ENCODE measurements at regions not wholly inside any gene's neighbourhood (a gene's known extent, or its start where the extent isn't known, plus 50 kb on each side); places are given as distances from the start of the nearest gene placed in this dataset.

DNA sequence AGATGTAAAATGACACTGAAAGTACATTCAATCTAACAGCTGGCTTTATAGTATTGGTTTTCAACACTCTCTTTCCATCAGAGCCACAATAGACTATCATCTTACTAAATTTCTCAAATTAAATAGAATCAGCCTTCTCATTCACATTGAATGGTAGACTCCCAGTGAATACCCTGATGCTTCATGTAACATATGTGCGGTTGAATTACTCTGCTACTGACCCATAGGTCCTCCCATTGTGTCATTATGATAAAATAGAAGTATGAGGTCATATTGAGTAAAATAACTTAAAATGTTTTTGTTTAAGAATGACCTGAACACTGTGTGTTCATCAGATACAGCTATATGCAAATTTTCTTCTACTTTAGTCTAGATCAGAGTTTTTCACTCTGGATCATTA is 75.9 kb upstream of the ADAMTSL1 start:
- TF ChIP-seq, protein P1, sequence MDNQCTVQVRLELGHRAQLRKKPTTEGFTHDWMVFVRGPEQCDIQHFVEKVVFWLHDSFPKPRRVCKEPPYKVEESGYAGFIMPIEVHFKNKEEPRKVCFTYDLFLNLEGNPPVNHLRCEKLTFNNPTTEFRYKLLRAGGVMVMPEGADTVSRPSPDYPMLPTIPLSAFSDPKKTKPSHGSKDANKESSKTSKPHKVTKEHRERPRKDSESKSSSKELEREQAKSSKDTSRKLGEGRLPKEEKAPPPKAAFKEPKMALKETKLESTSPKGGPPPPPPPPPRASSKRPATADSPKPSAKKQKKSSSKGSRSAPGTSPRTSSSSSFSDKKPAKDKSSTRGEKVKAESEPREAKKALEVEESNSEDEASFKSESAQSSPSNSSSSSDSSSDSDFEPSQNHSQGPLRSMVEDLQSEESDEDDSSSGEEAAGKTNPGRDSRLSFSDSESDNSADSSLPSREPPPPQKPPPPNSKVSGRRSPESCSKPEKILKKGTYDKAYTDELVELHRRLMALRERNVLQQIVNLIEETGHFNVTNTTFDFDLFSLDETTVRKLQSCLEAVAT (IDR thresholded peaks at IDR 0.05), result no peak
- no peak for TF ChIP-seq TCF12 (IDR thresholded peaks at IDR 0.05; ENCODE audit: low read depth, low read length)
- TF ChIP-seq CBX3 (IDR thresholded peaks at IDR 0.05; ENCODE audit: borderline replicate concordance, low read depth), result no peak
- TF ChIP-seq STAT1 (conservative IDR thresholded peaks at IDR 0.05), result no peak
- TF ChIP-seq, protein P2, sequence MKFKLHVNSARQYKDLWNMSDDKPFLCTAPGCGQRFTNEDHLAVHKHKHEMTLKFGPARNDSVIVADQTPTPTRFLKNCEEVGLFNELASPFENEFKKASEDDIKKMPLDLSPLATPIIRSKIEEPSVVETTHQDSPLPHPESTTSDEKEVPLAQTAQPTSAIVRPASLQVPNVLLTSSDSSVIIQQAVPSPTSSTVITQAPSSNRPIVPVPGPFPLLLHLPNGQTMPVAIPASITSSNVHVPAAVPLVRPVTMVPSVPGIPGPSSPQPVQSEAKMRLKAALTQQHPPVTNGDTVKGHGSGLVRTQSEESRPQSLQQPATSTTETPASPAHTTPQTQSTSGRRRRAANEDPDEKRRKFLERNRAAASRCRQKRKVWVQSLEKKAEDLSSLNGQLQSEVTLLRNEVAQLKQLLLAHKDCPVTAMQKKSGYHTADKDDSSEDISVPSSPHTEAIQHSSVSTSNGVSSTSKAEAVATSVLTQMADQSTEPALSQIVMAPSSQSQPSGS (IDR thresholded peaks at IDR 0.05; ENCODE audit: low read length), result no peak
- no peak for TF ChIP-seq ESRRA (IDR thresholded peaks at IDR 0.05; ENCODE audit: low read length)
- TF ChIP-seq CREM (IDR thresholded peaks at IDR 0.05; ENCODE audit: low read depth), result no peak
- no peak for TF ChIP-seq JUNB (IDR thresholded peaks at IDR 0.05)
- no peak for TF ChIP-seq ZSCAN29 (IDR thresholded peaks at IDR 0.05)
- TF ChIP-seq, protein P3, sequence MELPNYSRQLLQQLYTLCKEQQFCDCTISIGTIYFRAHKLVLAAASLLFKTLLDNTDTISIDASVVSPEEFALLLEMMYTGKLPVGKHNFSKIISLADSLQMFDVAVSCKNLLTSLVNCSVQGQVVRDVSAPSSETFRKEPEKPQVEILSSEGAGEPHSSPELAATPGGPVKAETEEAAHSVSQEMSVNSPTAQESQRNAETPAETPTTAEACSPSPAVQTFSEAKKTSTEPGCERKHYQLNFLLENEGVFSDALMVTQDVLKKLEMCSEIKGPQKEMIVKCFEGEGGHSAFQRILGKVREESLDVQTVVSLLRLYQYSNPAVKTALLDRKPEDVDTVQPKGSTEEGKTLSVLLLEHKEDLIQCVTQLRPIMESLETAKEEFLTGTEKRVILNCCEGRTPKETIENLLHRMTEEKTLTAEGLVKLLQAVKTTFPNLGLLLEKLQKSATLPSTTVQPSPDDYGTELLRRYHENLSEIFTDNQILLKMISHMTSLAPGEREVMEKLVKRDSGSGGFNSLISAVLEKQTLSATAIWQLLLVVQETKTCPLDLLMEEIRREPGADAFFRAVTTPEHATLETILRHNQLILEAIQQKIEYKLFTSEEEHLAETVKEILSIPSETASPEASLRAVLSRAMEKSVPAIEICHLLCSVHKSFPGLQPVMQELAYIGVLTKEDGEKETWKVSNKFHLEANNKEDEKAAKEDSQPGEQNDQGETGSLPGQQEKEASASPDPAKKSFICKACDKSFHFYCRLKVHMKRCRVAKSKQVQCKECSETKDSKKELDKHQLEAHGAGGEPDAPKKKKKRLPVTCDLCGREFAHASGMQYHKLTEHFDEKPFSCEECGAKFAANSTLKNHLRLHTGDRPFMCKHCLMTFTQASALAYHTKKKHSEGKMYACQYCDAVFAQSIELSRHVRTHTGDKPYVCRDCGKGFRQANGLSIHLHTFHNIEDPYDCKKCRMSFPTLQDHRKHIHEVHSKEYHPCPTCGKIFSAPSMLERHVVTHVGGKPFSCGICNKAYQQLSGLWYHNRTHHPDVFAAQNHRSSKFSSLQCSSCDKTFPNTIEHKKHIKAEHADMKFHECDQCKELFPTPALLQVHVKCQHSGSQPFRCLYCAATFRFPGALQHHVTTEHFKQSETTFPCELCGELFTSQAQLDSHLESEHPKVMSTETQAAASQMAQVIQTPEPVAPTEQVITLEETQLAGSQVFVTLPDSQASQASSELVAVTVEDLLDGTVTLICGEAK (IDR thresholded peaks at IDR 0.05; ENCODE audit: borderline replicate concordance), result no peak
- intact Hi-C loops (cut with micrococcal nuclease; ENCODE audit: unreplicated experiment), result no loop called here

More for the DNA sequence above, 75.9 kb upstream of the ADAMTSL1 start:
- Histone ChIP-seq H3K9me3 (replicated peaks; ENCODE audit: control insufficient read depth, insufficient read depth, low read length) (no peaks in the 10 kb centered on the region), H3K4me3 (no peak overlapping the region), H3K9ac (ENCODE audit: control insufficient read depth, insufficient read depth, low read length) (no peak overlapping the region), H3K4me1 (ENCODE audit: control insufficient read depth, insufficient read depth, low read length) (no peaks in the 10 kb centered on the region), H3K27me3 (replicated peaks in 1 of 2; ENCODE audit: control insufficient read depth in 2 of 2, insufficient read depth in 2 of 2, low read length in 1 of 2) (no peaks in the 10 kb centered on the region), H4K20me1 (ENCODE audit: control insufficient read depth, insufficient read depth) (no peaks in the 10 kb centered on the region), H3K4me2 (ENCODE audit: control insufficient read depth, insufficient read depth) (no peak overlapping the region), H3K36me3 (ENCODE audit: control insufficient read depth in 2 of 2, insufficient read depth in 2 of 2, low read length in 1 of 2) (no peaks in the 10 kb centered on the region), H3K79me2 (ENCODE audit: control insufficient read depth, insufficient read depth, low read length) (no peaks in the 10 kb centered on the region), H3K27ac (ENCODE audit: control insufficient read depth, insufficient read depth) (no peak overlapping the region), H2AFZ (ENCODE audit: control insufficient read depth, low read depth, low read length) (no peak overlapping the region)
- BruUV-seq (replicated peaks), result no TSS peak
- DNase-seq (ENCODE audit: low read depth, low spot score) (no peak), ATAC-seq (no peak), FAIRE-seq (no peak)
- 0% methylated on average over 1 of the region's 1 CpG for WGBS (ENCODE audit: insufficient coverage, insufficient replicate concordance, low lambda C conversion rate, missing lambda C conversion rate)
- in situ Hi-C loops (cut with MboI), result no loop called here
- ChIA-PET SMC1A (ENCODE audit: uncharacterized antibody, unreplicated experiment) (no interaction called here), RAD21 (ENCODE audit: unreplicated experiment) (no interaction called here), POLR2A (no interaction called here), CTCF (no interaction called here)
